GM12878 (cell line): ENCODE measurements at regions not wholly inside any gene's neighbourhood (a gene's known extent, or its start where the extent isn't known, plus 50 kb on each side); places are given as distances from the start of the nearest gene placed in this dataset.

Source experiments
- ATAC-seq: fragments of 200-7000 bp; cut with Tn5 transposase; 3 replicates; pipeline ENCODE4 v1.9.1; 2020; ENCODE audit warnings: mild to moderate bottlenecking, moderate library complexity
- BruUV-seq: library from RNA; stranded (reverse); fragments of 400-500 nt; replicated peaks from 2 replicates; lab custom pipeline; 2021; lab: Mats Ljungman, UMichigan
- CTCF ChIA-PET: fragments of 300-600 bp; sonication (Branson Sonifier 250); formaldehyde crosslinking; extraction: SDS; loops from one replicate; lab custom pipeline; 2021; ENCODE audit warnings: inconsistent platforms; lab: Yijun Ruan, JAX
- POLR2A ChIA-PET: fragments of 350-600 bp; formaldehyde crosslinking; extraction: SDS; loops from one replicate; lab custom pipeline; 2021; ENCODE audit warnings: inconsistent platforms; lab: Charles Lee
- RAD21 ChIA-PET: fragments of 300-600 bp; sonication (Branson Sonifier 250); formaldehyde crosslinking; loops from one replicate; lab custom pipeline; 2023; ENCODE audit warnings: antibody characterized with exemption; ENCODE audit not compliant: unreplicated experiment; lab: Charles Lee
- SMC1A ChIA-PET: fragments of 300-600 bp; sonication (Branson Sonifier 250); formaldehyde crosslinking; loops from one replicate; lab custom pipeline; 2023; ENCODE audit not compliant: unreplicated experiment, uncharacterized antibody; lab: Charles Lee
- DNase-seq: peaks from one replicate; pipeline ENCODE4 v3.0.0-alpha.2; 2011; ENCODE audit warnings: low read depth, low spot score
- FAIRE-seq: peaks from 3 replicates; lab custom pipeline; 2011; peaks lifted over from hg19 to GRCh38; lab: Jason Lieb, UNC
- H2AFZ ChIP-seq: 2 replicates; pipeline ENCODE4 v1.6.0; 2011; ENCODE audit warnings: low read depth, low read length, control low read depth; ENCODE audit not compliant: control insufficient read depth
- H3K27ac ChIP-seq: 2 replicates; pipeline ENCODE4 v1.5.1; 2011; ENCODE audit warnings: control low read depth; ENCODE audit not compliant: control insufficient read depth, insufficient read depth
- H3K27me3 ChIP-seq, 2 experiments: replicated peaks in 1 of 2; 2 replicates each; pipeline versions ENCODE4 v1.6.0 to v1.6.1; 2011; ENCODE audit warnings: low read length in 1 of 2; ENCODE audit not compliant: control insufficient read depth in 2 of 2, insufficient read depth in 2 of 2
- H3K36me3 ChIP-seq, 2 experiments: 2 replicates each; pipeline ENCODE4 v1.5.1; 2011; ENCODE audit warnings: low read length in 1 of 2; ENCODE audit not compliant: control insufficient read depth in 2 of 2, insufficient read depth in 2 of 2
- H3K4me1 ChIP-seq: 2 replicates; pipeline ENCODE4 v1.6.1; 2011; ENCODE audit warnings: mild to moderate bottlenecking, low read length, moderate library complexity, mixed read lengths; ENCODE audit not compliant: control insufficient read depth, insufficient read depth
- H3K4me2 ChIP-seq: 2 replicates; pipeline ENCODE4 v1.6.0; 2011; ENCODE audit warnings: control low read depth; ENCODE audit not compliant: control insufficient read depth, insufficient read depth
- H3K4me3 ChIP-seq: fragments of 200-600 bp; sonication (generic); 2 replicates; pipeline ENCODE4 v1.5.1; 2016
- H3K79me2 ChIP-seq: 2 replicates; pipeline ENCODE4 v1.6.0; 2011; ENCODE audit warnings: low read length; ENCODE audit not compliant: control insufficient read depth, insufficient read depth
- H3K9ac ChIP-seq: 2 replicates; pipeline ENCODE4 v1.8.0; 2011; ENCODE audit warnings: low read length, control low read depth, mixed read lengths; ENCODE audit not compliant: control insufficient read depth, insufficient read depth
- H3K9me3 ChIP-seq: replicated peaks from 3 replicates; pipeline ENCODE4 v1.5.1; 2011; ENCODE audit warnings: mild to moderate bottlenecking, low read length; ENCODE audit not compliant: control insufficient read depth, insufficient read depth
- H4K20me1 ChIP-seq: 2 replicates; pipeline ENCODE4 v1.6.0; 2011; ENCODE audit not compliant: control insufficient read depth, insufficient read depth
- BHLHE40 ChIP-seq, 2 experiments: fragments of 450-650 bp in 1 of 2; IDR thresholded peaks; 2 replicates each; pipeline ENCODE4 v1.6.1; 2011 to 2017; ENCODE audit warnings: low read depth in 2 of 2, borderline replicate concordance in 1 of 2, improper control_type of control experiment in 1 of 2, low read length in 1 of 2, mild to moderate bottlenecking in 1 of 2
- ESRRA ChIP-seq: IDR thresholded peaks from 2 replicates; pipeline ENCODE4 v1.6.1; 2012; ENCODE audit warnings: mild to moderate bottlenecking, low read length, improper control_type of control experiment
- HCFC1 ChIP-seq: fragments of 150-350 bp; IDR thresholded peaks from 2 replicates; pipeline ENCODE4 v1.6.1; 2014; ENCODE audit warnings: low read length
- HSF1 ChIP-seq: fragments of 150-350 bp; IDR thresholded peaks from 2 replicates; pipeline ENCODE4 v1.6.1; 2014; ENCODE audit warnings: mild to moderate bottlenecking, low read depth, low read length
- IKZF2 ChIP-seq, 2 experiments: fragments of 450-650 bp; IDR thresholded peaks; 2 replicates each; pipeline ENCODE4 v1.6.1; 2017; ENCODE audit warnings: mild to moderate bottlenecking in 2 of 2, moderate library complexity in 2 of 2
- KLF5 ChIP-seq: fragments of 450-650 bp; IDR thresholded peaks from 2 replicates; pipeline ENCODE4 v1.6.1; 2014; ENCODE audit warnings: mild to moderate bottlenecking; ENCODE audit not compliant: partially characterized antibody
- NR2C2 ChIP-seq: IDR thresholded peaks from 2 replicates; pipeline ENCODE4 v1.6.1; 2011; ENCODE audit warnings: borderline replicate concordance, low read depth; ENCODE audit not compliant: control insufficient read depth, insufficient read length
- RELB ChIP-seq: fragments of 450-650 bp; IDR thresholded peaks from 2 replicates; pipeline ENCODE4 v1.6.1; 2017; ENCODE audit warnings: low read depth, mild to moderate bottlenecking, moderate library complexity
- STAT1 ChIP-seq: fragments of 450-650 bp; conservative IDR thresholded peaks from 2 replicates; pipeline ENCODE4 v1.6.1; 2014; ENCODE audit warnings: antibody characterized with exemption, mild to moderate bottlenecking
- YY1 ChIP-seq: IDR thresholded peaks from 2 replicates; pipeline ENCODE4 v1.6.1; 2011; ENCODE audit warnings: low read depth, mild to moderate bottlenecking, low read length
- ZSCAN29 ChIP-seq: fragments of 450-650 bp; IDR thresholded peaks from 2 replicates; pipeline ENCODE4 v1.6.1; 2017; ENCODE audit warnings: mild to moderate bottlenecking, moderate library complexity
- in situ Hi-C: fragments of 300-500 bp; cut with MboI; formaldehyde crosslinking; loops from 9 replicates; pipeline ENCODE4 v1.14.3; 2018; ENCODE audit warnings: mixed read lengths
- intact Hi-C: fragments of 100-400 bp; cut with micrococcal nuclease; formaldehyde crosslinking; loops from one replicate; pipeline ENCODE4 v1.14.2; 2022; ENCODE audit not compliant: unreplicated experiment

DNA sequence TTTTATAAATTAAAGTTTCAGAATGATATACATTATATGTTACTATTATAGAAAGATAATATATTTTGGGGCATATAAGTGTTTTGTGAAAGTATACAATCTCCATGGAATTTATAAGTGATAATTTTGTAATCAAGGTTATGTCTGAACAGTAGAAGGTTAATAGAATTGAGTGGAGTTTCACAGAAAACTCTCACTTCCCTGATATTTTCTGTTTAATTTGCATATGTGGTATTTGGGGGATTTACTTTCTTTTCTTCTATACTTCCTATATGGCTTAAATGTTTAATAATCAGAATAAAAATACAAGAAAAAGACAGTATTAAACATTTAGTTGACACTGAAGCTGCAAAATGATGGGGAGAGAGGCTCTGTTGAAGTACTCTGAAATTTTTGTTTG lies 848.5 kb downstream of the DACH1 start:
- no TSS peak for BruUV-seq
- intact Hi-C loops: no loop called here
- POLR2A ChIA-PET: no interaction called here

More for the DNA sequence above, 848.5 kb downstream of the DACH1 start:
- FAIRE-seq: no peak
- no peak for DNase-seq
- no peak overlapping the region for H3K4me2 ChIP-seq
- no peaks in the 10 kb centered on the region for H4K20me1 ChIP-seq
- H3K27ac ChIP-seq: no peak overlapping the region
- ChIA-PET RAD21 (no interaction called here), CTCF (interaction anchor here (1.0 kb wide), 1 partner anchor 10 kb away, joined by 3 read pairs; no protein-coding TSS in a partner anchor), SMC1A (no interaction called here)
- no peaks in the 10 kb centered on the region for H3K36me3 ChIP-seq
- ATAC-seq: no peak
- TF ChIP-seq RELB: no peak
- TF ChIP-seq NR2C2: no peak
- no peak for TF ChIP-seq HCFC1
- no peak for TF ChIP-seq ESRRA
- no peak for TF ChIP-seq YY1
- TF ChIP-seq HSF1: no peak
- no peak for TF ChIP-seq ZSCAN29
- TF ChIP-seq KLF5: no peak
- TF ChIP-seq STAT1: no peak
- TF ChIP-seq BHLHE40 (IDR thresholded peaks at IDR 0.05; ENCODE audit: borderline replicate concordance in 1 of 2, low read depth in 2 of 2, low read length in 1 of 2): no peak
- no peak for TF ChIP-seq IKZF2 (IDR thresholded peaks at IDR 0.05)
- in situ Hi-C loops: no loop called here
- no peaks in the 10 kb centered on the region for H3K9me3 ChIP-seq
- no peak overlapping the region for H3K4me3 ChIP-seq
- no peak overlapping the region for H3K9ac ChIP-seq
- H3K79me2 ChIP-seq: no peaks in the 10 kb centered on the region
- H3K27me3 ChIP-seq: no peaks in the 10 kb centered on the region
- no peak overlapping the region for H2AFZ ChIP-seq
- H3K4me1 ChIP-seq: no peaks in the 10 kb centered on the region
